ENCODE measurements at regions not wholly inside any gene's neighbourhood (a gene's known extent, or its start where the extent isn't known, plus 50 kb on each side); places are given as distances from the start of the nearest gene placed in this dataset.

DNA sequence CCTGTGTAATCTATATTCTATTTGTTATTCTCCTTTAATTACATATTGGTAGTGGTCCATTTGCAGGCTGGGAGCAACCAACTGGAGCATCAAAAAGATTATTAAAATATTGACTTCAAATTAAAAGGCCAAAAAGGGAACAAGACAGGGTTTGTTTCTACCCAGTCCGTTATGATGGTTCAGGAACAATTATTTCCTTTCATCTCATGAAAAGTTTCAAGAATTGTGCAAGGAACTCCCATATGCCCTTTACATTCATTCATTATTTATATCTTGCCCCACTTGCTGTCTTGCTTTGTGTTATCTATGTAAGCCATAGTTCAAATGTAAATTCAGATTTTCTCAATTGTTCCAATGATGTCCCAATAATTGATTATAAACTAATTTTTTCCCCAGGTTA, 58.7 kb upstream of the TLE1 start (continued):
- TF ChIP-seq, protein P1, sequence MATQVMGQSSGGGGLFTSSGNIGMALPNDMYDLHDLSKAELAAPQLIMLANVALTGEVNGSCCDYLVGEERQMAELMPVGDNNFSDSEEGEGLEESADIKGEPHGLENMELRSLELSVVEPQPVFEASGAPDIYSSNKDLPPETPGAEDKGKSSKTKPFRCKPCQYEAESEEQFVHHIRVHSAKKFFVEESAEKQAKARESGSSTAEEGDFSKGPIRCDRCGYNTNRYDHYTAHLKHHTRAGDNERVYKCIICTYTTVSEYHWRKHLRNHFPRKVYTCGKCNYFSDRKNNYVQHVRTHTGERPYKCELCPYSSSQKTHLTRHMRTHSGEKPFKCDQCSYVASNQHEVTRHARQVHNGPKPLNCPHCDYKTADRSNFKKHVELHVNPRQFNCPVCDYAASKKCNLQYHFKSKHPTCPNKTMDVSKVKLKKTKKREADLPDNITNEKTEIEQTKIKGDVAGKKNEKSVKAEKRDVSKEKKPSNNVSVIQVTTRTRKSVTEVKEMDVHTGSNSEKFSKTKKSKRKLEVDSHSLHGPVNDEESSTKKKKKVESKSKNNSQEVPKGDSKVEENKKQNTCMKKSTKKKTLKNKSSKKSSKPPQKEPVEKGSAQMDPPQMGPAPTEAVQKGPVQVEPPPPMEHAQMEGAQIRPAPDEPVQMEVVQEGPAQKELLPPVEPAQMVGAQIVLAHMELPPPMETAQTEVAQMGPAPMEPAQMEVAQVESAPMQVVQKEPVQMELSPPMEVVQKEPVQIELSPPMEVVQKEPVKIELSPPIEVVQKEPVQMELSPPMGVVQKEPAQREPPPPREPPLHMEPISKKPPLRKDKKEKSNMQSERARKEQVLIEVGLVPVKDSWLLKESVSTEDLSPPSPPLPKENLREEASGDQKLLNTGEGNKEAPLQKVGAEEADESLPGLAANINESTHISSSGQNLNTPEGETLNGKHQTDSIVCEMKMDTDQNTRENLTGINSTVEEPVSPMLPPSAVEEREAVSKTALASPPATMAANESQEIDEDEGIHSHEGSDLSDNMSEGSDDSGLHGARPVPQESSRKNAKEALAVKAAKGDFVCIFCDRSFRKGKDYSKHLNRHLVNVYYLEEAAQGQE (IDR thresholded peaks at IDR 0.05; ENCODE audit: borderline replicate concordance): no peak
- TF ChIP-seq, protein P1 (CRISPR knock-in tag; IDR thresholded peaks at IDR 0.05; ENCODE audit: low read depth): no peak
- TF ChIP-seq CBFA2T2 (conservative IDR thresholded peaks at IDR 0.05) (no peak), ZNF77 (CRISPR knock-in tag; IDR thresholded peaks at IDR 0.05) (no peak)

DNA sequence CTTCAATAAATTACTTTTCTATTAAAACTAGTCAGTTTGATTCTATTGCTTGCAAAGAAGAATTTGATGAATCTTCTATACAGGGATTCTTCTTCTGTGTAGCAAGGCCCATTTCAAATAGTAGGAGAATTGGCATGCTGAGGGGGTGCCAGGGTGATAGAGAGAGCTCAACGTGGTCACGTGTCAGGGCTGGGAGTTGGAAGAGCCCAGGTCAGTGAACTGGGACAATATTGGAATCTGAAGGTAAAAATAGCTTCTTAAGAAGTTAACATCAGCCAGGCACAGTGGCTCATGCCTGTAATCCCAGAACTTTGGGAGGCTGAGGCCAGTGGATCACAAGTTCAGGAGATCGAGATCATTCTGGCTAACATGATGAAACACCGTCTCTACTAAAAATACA, 64.1 kb upstream of the TLE1 start:
- H3K9ac ChIP-seq (ENCODE audit: insufficient read depth in 1 of 2, low read depth in 2 of 2, low read length in 2 of 2): no peak overlapping the region
- H4K20me1 ChIP-seq (replicated peaks; ENCODE audit: control insufficient read depth, insufficient read depth, low read length): no peaks in the 10 kb centered on the region
- no peaks in the 10 kb centered on the region for H3K36me3 ChIP-seq (ENCODE audit: control insufficient read depth, insufficient read depth, low read length)
- no peaks in the 10 kb centered on the region for H3K9me3 ChIP-seq (replicated peaks; ENCODE audit: control insufficient read depth, insufficient read depth, low read depth, low read length)
- no peaks in the 10 kb centered on the region for H3K79me2 ChIP-seq (ENCODE audit: control insufficient read depth, insufficient read depth, low read length)
- WGBS (ENCODE audit: insufficient coverage, low coverage, missing lambda C conversion rate): 0% methylated on average over 4 of the region's 4 CpGs
- H3K9me1 ChIP-seq (ENCODE audit: control insufficient read depth, insufficient read depth, low read length): no peaks in the 10 kb centered on the region
- H3K27ac ChIP-seq (ENCODE audit: extremely low read depth, low read depth, low read length): no peak overlapping the region
- H3K27me3 ChIP-seq (ENCODE audit: control insufficient read depth in 2 of 2, insufficient read depth in 2 of 2, low read length in 2 of 2): no peaks in the 10 kb centered on the region
- intact Hi-C loops (cut with micrococcal nuclease): no loop called here
- FAIRE-seq: no peak
- BruUV-seq (replicated peaks): no TSS peak
- ChIA-PET POLR2A (no interaction called here), CTCF (ENCODE audit: low intra/inter-chr PET ratio) (no interaction called here)
- no peak overlapping the region for H3K4me3 ChIP-seq
- in situ Hi-C loops (cut with MboI): no loop called here
- no peaks in the 10 kb centered on the region for H3K4me1 ChIP-seq (replicated peaks in 1 of 2; ENCODE audit: control insufficient read depth in 2 of 2, insufficient read depth in 2 of 2, low read length in 2 of 2)
- ATAC-seq: no peak
- no peak overlapping the region for H2AFZ ChIP-seq (ENCODE audit: low read depth, low read length)
- no peak for DNase-seq (ENCODE audit: extremely low read depth in 1 of 4, low spot score in 3 of 4)
- H3K4me2 ChIP-seq (ENCODE audit: insufficient read depth, low read length): no peak overlapping the region
- TF ChIP-seq ZBED1 (IDR thresholded peaks at IDR 0.05) (no peak), CHD1 (IDR thresholded peaks at IDR 0.05; ENCODE audit: low read length) (no peak), ZNF232 (CRISPR knock-in tag; IDR thresholded peaks at IDR 0.05) (no peak), KDM1A (IDR thresholded peaks at IDR 0.05) (no peak), CCAR2 (IDR thresholded peaks at IDR 0.05; ENCODE audit: low read depth, low read length) (no peak), ZKSCAN8 (CRISPR knock-in tag; IDR thresholded peaks at IDR 0.05) (no peak), SMAD1 (IDR thresholded peaks at IDR 0.05; ENCODE audit: low read depth, low read length, partially characterized antibody) (no peak), ZNF146 (CRISPR knock-in tag; IDR thresholded peaks at IDR 0.05; ENCODE audit: unreplicated experiment) (no peak), MECOM (CRISPR knock-in tag; IDR thresholded peaks at IDR 0.05) (no peak)
- TF ChIP-seq, protein P2, sequence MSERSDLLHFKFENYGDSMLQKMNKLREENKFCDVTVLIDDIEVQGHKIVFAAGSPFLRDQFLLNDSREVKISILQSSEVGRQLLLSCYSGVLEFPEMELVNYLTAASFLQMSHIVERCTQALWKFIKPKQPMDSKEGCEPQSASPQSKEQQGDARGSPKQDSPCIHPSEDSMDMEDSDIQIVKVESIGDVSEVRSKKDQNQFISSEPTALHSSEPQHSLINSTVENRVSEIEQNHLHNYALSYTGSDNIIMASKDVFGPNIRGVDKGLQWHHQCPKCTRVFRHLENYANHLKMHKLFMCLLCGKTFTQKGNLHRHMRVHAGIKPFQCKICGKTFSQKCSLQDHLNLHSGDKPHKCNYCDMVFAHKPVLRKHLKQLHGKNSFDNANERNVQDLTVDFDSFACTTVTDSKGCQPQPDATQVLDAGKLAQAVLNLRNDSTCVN (CRISPR knock-in tag; IDR thresholded peaks at IDR 0.05): no peak

All from K562 (cell line).